ENCODE measurements at regions not wholly inside any gene's neighbourhood (a gene's known extent, or its start where the extent isn't known, plus 50 kb on each side); places are given as distances from the start of the nearest gene placed in this dataset.

- no peak overlapping the region for H3K27ac Mint-ChIP-seq
- no peak for TF ChIP-seq CTCF (IDR thresholded peaks at IDR 0.05)
- H3K27ac ChIP-seq (ENCODE audit: low read length) = no peak overlapping the region
- intact Hi-C loops (cut with micrococcal nuclease) = no loop called here
- peaks cover 5% of the 10 kb centered on the region for H3K4me1 ChIP-seq (ENCODE audit: control insufficient read depth, insufficient read depth, low read length)
- 91% methylated on average over 5 of the region's 5 CpGs for WGBS (ENCODE audit: insufficient coverage)
- no peaks in the 10 kb centered on the region for H3K9me3 ChIP-seq (ENCODE audit: control insufficient read depth, insufficient read depth, low read length)
- peaks cover 13% of the 10 kb centered on the region for H3K36me3 Mint-ChIP-seq
- ATAC-seq = no peak
- H3K9me3 Mint-ChIP-seq = no peaks in the 10 kb centered on the region
- H3K4me3 ChIP-seq (ENCODE audit: low read length) = no peak overlapping the region
- peaks cover 29 to 47% of the 10 kb centered on the region in 2 donors for H3K4me1 Mint-ChIP-seq
- peaks cover 27% of the 10 kb centered on the region for H3K36me3 ChIP-seq (ENCODE audit: control insufficient read depth, insufficient read depth, low read length)
- H3K27me3 Mint-ChIP-seq (ENCODE audit: low read depth in 2 of 2) = no peaks in the 10 kb centered on the region
- no peak for DNase-seq
- no peak overlapping the region for H3K4me3 Mint-ChIP-seq
- H3K27me3 ChIP-seq (ENCODE audit: control insufficient read depth, insufficient read depth, low read length) = no peaks in the 10 kb centered on the region
Measured at GRCh38 chr19:46917002-46917401, 56.2 kb downstream of the ARHGAP35 start.

- peaks cover 35% of the 10 kb centered on the region for H3K36me3 ChIP-seq (ENCODE audit: control insufficient read depth, insufficient read depth, low read length)
Measured at GRCh38 chr19:46919324-46919723, 58.5 kb downstream of the ARHGAP35 start.

GRCh38 chr19:46920362-46920761 lies 59.6 kb downstream of the ARHGAP35 start:
- intact Hi-C loops (cut with micrococcal nuclease) = no loop called here
- H3K9me3 Mint-ChIP-seq = no peaks in the 10 kb centered on the region
- H3K4me1 Mint-ChIP-seq = peaks cover 27 to 46% of the 10 kb centered on the region in 2 donors
- no peak overlapping the region for H3K4me3 ChIP-seq (ENCODE audit: low read length)
- no peaks in the 10 kb centered on the region for H3K27me3 Mint-ChIP-seq (ENCODE audit: low read depth in 2 of 2)
- H3K36me3 ChIP-seq (ENCODE audit: control insufficient read depth, insufficient read depth, low read length) = peaks cover 35% of the 10 kb centered on the region
- H3K27ac ChIP-seq (ENCODE audit: low read length) = no peak overlapping the region
- H3K27me3 ChIP-seq (ENCODE audit: control insufficient read depth, insufficient read depth, low read length) = no peaks in the 10 kb centered on the region
- no peak overlapping the region for H3K27ac Mint-ChIP-seq
- DNase-seq = no peak
- no peaks in the 10 kb centered on the region for H3K9me3 ChIP-seq (ENCODE audit: control insufficient read depth, insufficient read depth, low read length)
- H3K36me3 Mint-ChIP-seq = peaks cover 13% of the 10 kb centered on the region
- TF ChIP-seq CTCF (IDR thresholded peaks at IDR 0.05) = no peak
- 99% methylated on average over 11 of the region's 14 CpGs for WGBS (ENCODE audit: insufficient coverage)
- ATAC-seq = no peak
- H3K4me3 Mint-ChIP-seq = no peak overlapping the region
- peaks cover 15% of the 10 kb centered on the region for H3K4me1 ChIP-seq (ENCODE audit: control insufficient read depth, insufficient read depth, low read length)

More at GRCh38 chr19:46919324-46919723, 58.5 kb downstream of the ARHGAP35 start:
- no peaks in the 10 kb centered on the region for H3K9me3 ChIP-seq (ENCODE audit: control insufficient read depth, insufficient read depth, low read length)
- peaks cover 6% of the 10 kb centered on the region for H3K4me1 ChIP-seq (ENCODE audit: control insufficient read depth, insufficient read depth, low read length)
- no peak overlapping the region for H3K27ac Mint-ChIP-seq
- peaks cover 13% of the 10 kb centered on the region for H3K36me3 Mint-ChIP-seq
- no peak for TF ChIP-seq CTCF (IDR thresholded peaks at IDR 0.05)
- H3K4me3 ChIP-seq (ENCODE audit: low read length) = no peak overlapping the region
- 90% methylated on average over 8 of the region's 8 CpGs for WGBS (ENCODE audit: insufficient coverage)
- no peak overlapping the region for H3K27ac ChIP-seq (ENCODE audit: low read length)
- ATAC-seq (no peak), DNase-seq (no peak)
- no peak overlapping the region for H3K4me3 Mint-ChIP-seq
- H3K9me3 Mint-ChIP-seq = no peaks in the 10 kb centered on the region
- intact Hi-C loops (cut with micrococcal nuclease) = no loop called here
- H3K27me3 ChIP-seq (ENCODE audit: control insufficient read depth, insufficient read depth, low read length) = no peaks in the 10 kb centered on the region
- no peaks in the 10 kb centered on the region for H3K27me3 Mint-ChIP-seq (ENCODE audit: low read depth in 2 of 2)
- H3K4me1 Mint-ChIP-seq = peaks cover 20 to 41% of the 10 kb centered on the region in 2 donors

GRCh38 chr19:46921071-46921470 lies 60.3 kb downstream of the ARHGAP35 start:
- H3K9me3 ChIP-seq (ENCODE audit: control insufficient read depth, insufficient read depth, low read length) = no peaks in the 10 kb centered on the region
- TF ChIP-seq CTCF (IDR thresholded peaks at IDR 0.05) = no peak
- DNase-seq (no peak), ATAC-seq (no peak)
- intact Hi-C loops (cut with micrococcal nuclease) = no loop called here
- Mint-ChIP-seq H3K36me3 (peaks cover 13% of the 10 kb centered on the region), H3K27ac (no peak overlapping the region), H3K4me3 (no peak overlapping the region), H3K27me3 (ENCODE audit: low read depth in 2 of 2) (no peaks in the 10 kb centered on the region), H3K4me1 (peaks cover 29 to 49% of the 10 kb centered on the region in 2 donors), H3K9me3 (no peaks in the 10 kb centered on the region)
- 97% methylated on average over 6 of the region's 7 CpGs for WGBS (ENCODE audit: insufficient coverage)
- peaks cover 35% of the 10 kb centered on the region for H3K36me3 ChIP-seq (ENCODE audit: control insufficient read depth, insufficient read depth, low read length)
- H3K27ac ChIP-seq (ENCODE audit: low read length) = no peak overlapping the region
- H3K4me3 ChIP-seq (ENCODE audit: low read length) = no peak overlapping the region
- H3K27me3 ChIP-seq (ENCODE audit: control insufficient read depth, insufficient read depth, low read length) = no peaks in the 10 kb centered on the region
- H3K4me1 ChIP-seq (ENCODE audit: control insufficient read depth, insufficient read depth, low read length) = peaks cover 19% of the 10 kb centered on the region
